ENCODE measurements at regions not wholly inside any gene's neighbourhood (a gene's known extent, or its start where the extent isn't known, plus 50 kb on each side); places are given as distances from the start of the nearest gene placed in this dataset.

GRCh38 chr14:97080991-97081390 is 283.8 kb downstream of the VRK1 start:
- H3K4me1 ChIP-seq (replicated peaks) = no peaks in the 10 kb centered on the region
- H3K4me3 ChIP-seq = no peak overlapping the region
- H3K27me3 ChIP-seq (replicated peaks; ENCODE audit: insufficient read depth) = no peaks in the 10 kb centered on the region
- no peak for DNase-seq (ENCODE audit: low spot score)
- no peaks in the 10 kb centered on the region for H3K9me3 ChIP-seq
- 78% methylated on average over 2 of the region's 2 CpGs for WGBS
- TF ChIP-seq POLR2A (IDR thresholded peaks at IDR 0.05) (no peak), CTCF (IDR thresholded peaks at IDR 0.05) (no peak), POLR2AphosphoS5 (IDR thresholded peaks at IDR 0.05) (no peak)
- intact Hi-C loops (cut with DNase I) = no loop called here
- H3K27ac ChIP-seq = no peak overlapping the region
- H3K36me3 ChIP-seq = no peaks in the 10 kb centered on the region

GRCh38 chr14:97095269-97095668 is 298.1 kb downstream of the VRK1 start:
- Histone ChIP-seq H3K4me3 (no peak overlapping the region), H3K27ac (no peak overlapping the region), H3K36me3 (no peaks in the 10 kb centered on the region), H3K4me1 (replicated peaks) (no peaks in the 10 kb centered on the region), H3K9me3 (no peaks in the 10 kb centered on the region), H3K27me3 (replicated peaks; ENCODE audit: insufficient read depth) (no peaks in the 10 kb centered on the region)
- WGBS = 54% methylated on average over 5 of the region's 5 CpGs
- intact Hi-C loops (cut with DNase I) = no loop called here
- no peak for TF ChIP-seq POLR2AphosphoS5 (IDR thresholded peaks at IDR 0.05)
- TF ChIP-seq CTCF (IDR thresholded peaks at IDR 0.05) = no peak
- DNase-seq (ENCODE audit: low spot score) = no peak

GRCh38 chr14:97097296-97097695 is 300.1 kb downstream of the VRK1 start:
- no peak for DNase-seq (ENCODE audit: low spot score)
- intact Hi-C loops (cut with DNase I) = no loop called here
- H3K4me3 ChIP-seq = no peak overlapping the region

GRCh38 chr14:97100306-97100705 is 303.1 kb downstream of the VRK1 start:
- no peaks in the 10 kb centered on the region for H3K4me1 ChIP-seq (replicated peaks)
- no peak overlapping the region for H3K27ac ChIP-seq
- DNase-seq (ENCODE audit: low spot score) = no peak
- TF ChIP-seq POLR2AphosphoS5 (IDR thresholded peaks at IDR 0.05) = no peak
- no peak for TF ChIP-seq POLR2A (IDR thresholded peaks at IDR 0.05)
- TF ChIP-seq CTCF (IDR thresholded peaks at IDR 0.05) = no peak
- intact Hi-C loops (cut with DNase I) = no loop called here
- 96% methylated on average over 2 of the region's 2 CpGs for whole genome bisulfite sequencing
- H3K27me3 ChIP-seq (replicated peaks; ENCODE audit: insufficient read depth) = no peaks in the 10 kb centered on the region
- H3K36me3 ChIP-seq = no peaks in the 10 kb centered on the region
- H3K9me3 ChIP-seq = no peaks in the 10 kb centered on the region
- no peak overlapping the region for H3K4me3 ChIP-seq

More at GRCh38 chr14:97097296-97097695, 300.1 kb downstream of the VRK1 start:
- H3K9me3 ChIP-seq = no peaks in the 10 kb centered on the region
- H3K4me1 ChIP-seq (replicated peaks) = no peaks in the 10 kb centered on the region
- H3K27me3 ChIP-seq (replicated peaks; ENCODE audit: insufficient read depth) = no peaks in the 10 kb centered on the region
- no peak for TF ChIP-seq CTCF (IDR thresholded peaks at IDR 0.05)
- no peak for TF ChIP-seq POLR2AphosphoS5 (IDR thresholded peaks at IDR 0.05)
- no peak for TF ChIP-seq POLR2A (IDR thresholded peaks at IDR 0.05)
- 61% methylated on average over 3 of the region's 3 CpGs for WGBS
- no peak overlapping the region for H3K27ac ChIP-seq
- H3K36me3 ChIP-seq = no peaks in the 10 kb centered on the region

- TF ChIP-seq CTCF (IDR thresholded peaks at IDR 0.05) = no peak
- no peak for TF ChIP-seq POLR2A (IDR thresholded peaks at IDR 0.05)
- TF ChIP-seq POLR2AphosphoS5 (IDR thresholded peaks at IDR 0.05) = no peak
- H3K9me3 ChIP-seq = no peaks in the 10 kb centered on the region
- H3K27me3 ChIP-seq (replicated peaks; ENCODE audit: insufficient read depth) = no peaks in the 10 kb centered on the region
- H3K4me3 ChIP-seq = no peak overlapping the region
- H3K36me3 ChIP-seq = no peaks in the 10 kb centered on the region
- no peak for DNase-seq (ENCODE audit: low spot score)
- H3K27ac ChIP-seq = no peak overlapping the region
- intact Hi-C loops (cut with DNase I) = no loop called here
- no peaks in the 10 kb centered on the region for H3K4me1 ChIP-seq (replicated peaks)
- WGBS = 74% methylated on average over 8 of the region's 8 CpGs
Observed at GRCh38 chr14:97101561-97101960, 304.4 kb downstream of the VRK1 start.

Measured in prostate gland (tissue), 2 donors.